Ectodermal cell (in vitro differentiated cells): ENCODE measurements at regions not wholly inside any gene's neighbourhood (a gene's known extent, or its start where the extent isn't known, plus 50 kb on each side); places are given as distances from the start of the nearest gene placed in this dataset.

Experiments used
- H3K27ac ChIP-seq: 2 replicates; pipeline ENCODE4 v1.7.0; 2013; ENCODE audit warnings: mild to moderate bottlenecking, low read depth, low read length; ENCODE audit not compliant: insufficient read depth, poor library complexity, severe bottlenecking
- H3K27me3 ChIP-seq: 2 replicates; pipeline ENCODE4 v1.7.0; 2013; ENCODE audit warnings: mild to moderate bottlenecking, low read length; ENCODE audit not compliant: insufficient read depth, control insufficient read depth, poor library complexity, severe bottlenecking
- H3K36me3 ChIP-seq: one replicate; pipeline ENCODE4 v1.7.0; 2013; ENCODE audit warnings: low read length; ENCODE audit not compliant: control insufficient read depth, insufficient read depth
- H3K4me1 ChIP-seq: one replicate; pipeline ENCODE4 v1.7.0; 2013; ENCODE audit warnings: low read length; ENCODE audit not compliant: control insufficient read depth, insufficient read depth
- H3K4me3 ChIP-seq: 2 replicates; pipeline ENCODE4 v1.7.0; 2013; ENCODE audit warnings: low read depth, low read length, control low read depth; ENCODE audit not compliant: insufficient read depth
- H3K9me3 ChIP-seq: 2 replicates; pipeline ENCODE4 v1.7.0; 2013; ENCODE audit warnings: mild to moderate bottlenecking, low read length, moderate library complexity; ENCODE audit not compliant: control insufficient read depth
- WGBS, 2 experiments: methylation state at CpG; one replicate each; pipeline ENCODE4 v1.1.7; 2013; ENCODE audit warnings: missing lambda C conversion rate in 2 of 2; 5-methylcytosine and 5-hydroxymethylcytosine counted together

- no peaks in the 10 kb centered on the region for H3K4me1 ChIP-seq
- no peaks in the 10 kb centered on the region for H3K36me3 ChIP-seq
- H3K4me3 ChIP-seq: no peak overlapping the region
- no peaks in the 10 kb centered on the region for H3K9me3 ChIP-seq
- no peaks in the 10 kb centered on the region for H3K27me3 ChIP-seq
- H3K27ac ChIP-seq: no peak overlapping the region
- 92% methylated on average over 1 of the region's 2 CpGs; no CpG with 5 or more reads in 1 of the 2 experiments for WGBS, 2 experiments
These were observed 802.2 kb downstream of the KCNT2 start for GRCh38 chr1:195806060-195806459.

- H3K9me3 ChIP-seq: no peaks in the 10 kb centered on the region
- no peak overlapping the region for H3K27ac ChIP-seq
- no peaks in the 10 kb centered on the region for H3K4me1 ChIP-seq
- no peaks in the 10 kb centered on the region for H3K27me3 ChIP-seq
- no peak overlapping the region for H3K4me3 ChIP-seq
- H3K36me3 ChIP-seq: no peaks in the 10 kb centered on the region
These were observed 803.7 kb downstream of the KCNT2 start for GRCh38 chr1:195804547-195804946.

GRCh38 chr1:195799016-195799415 lies 809.2 kb downstream of the KCNT2 start:
- Histone ChIP-seq H3K4me3 (no peak overlapping the region), H3K27me3 (no peaks in the 10 kb centered on the region), H3K9me3 (no peaks in the 10 kb centered on the region), H3K4me1 (no peaks in the 10 kb centered on the region), H3K27ac (no peak overlapping the region), H3K36me3 (no peaks in the 10 kb centered on the region)
- WGBS, 2 experiments: 91 to 94% methylated on average over 4 of the region's 4 CpGs

- H3K9me3 ChIP-seq: no peaks in the 10 kb centered on the region
- H3K4me3 ChIP-seq: no peak overlapping the region
- no peaks in the 10 kb centered on the region for H3K36me3 ChIP-seq
- H3K27ac ChIP-seq: no peak overlapping the region
- no peaks in the 10 kb centered on the region for H3K27me3 ChIP-seq
- WGBS, 2 experiments: 88 to 95% methylated on average over 3 of the region's 3 CpGs
- no peaks in the 10 kb centered on the region for H3K4me1 ChIP-seq
These were observed 814.0 kb downstream of the KCNT2 start for GRCh38 chr1:195794225-195794624.

GRCh38 chr1:195791796-195792195 lies 816.4 kb downstream of the KCNT2 start:
- no peaks in the 10 kb centered on the region for H3K36me3 ChIP-seq
- H3K27ac ChIP-seq: no peak overlapping the region
- H3K27me3 ChIP-seq: no peaks in the 10 kb centered on the region
- H3K9me3 ChIP-seq: no peaks in the 10 kb centered on the region
- H3K4me1 ChIP-seq: no peaks in the 10 kb centered on the region
- 95 to 96% methylated on average over 7 of the region's 7 CpGs for WGBS, 2 experiments
- H3K4me3 ChIP-seq: no peak overlapping the region

- Histone ChIP-seq H3K27ac (no peak overlapping the region), H3K9me3 (no peaks in the 10 kb centered on the region), H3K36me3 (no peaks in the 10 kb centered on the region), H3K27me3 (no peaks in the 10 kb centered on the region), H3K4me3 (no peak overlapping the region), H3K4me1 (no peaks in the 10 kb centered on the region)
- 93 to 95% methylated on average over 8 of the region's 8 CpGs for WGBS, 2 experiments
These were observed 817.6 kb downstream of the KCNT2 start for GRCh38 chr1:195790514-195791168.

GRCh38 chr1:195789321-195789720 lies 818.9 kb downstream of the KCNT2 start:
- no peak overlapping the region for H3K27ac ChIP-seq
- no peaks in the 10 kb centered on the region for H3K27me3 ChIP-seq
- H3K4me1 ChIP-seq: no peaks in the 10 kb centered on the region
- H3K9me3 ChIP-seq: no peaks in the 10 kb centered on the region
- H3K4me3 ChIP-seq: no peak overlapping the region
- no peaks in the 10 kb centered on the region for H3K36me3 ChIP-seq
- 92 to 94% methylated on average over 2 of the region's 2 CpGs for WGBS, 2 experiments

- no peaks in the 10 kb centered on the region for H3K36me3 ChIP-seq
- no peaks in the 10 kb centered on the region for H3K9me3 ChIP-seq
- WGBS, 2 experiments: 92 to 96% methylated on average over 4 of the region's 4 CpGs
- H3K4me3 ChIP-seq: no peak overlapping the region
- no peaks in the 10 kb centered on the region for H3K27me3 ChIP-seq
- no peaks in the 10 kb centered on the region for H3K4me1 ChIP-seq
- H3K27ac ChIP-seq: no peak overlapping the region
These were observed 819.5 kb downstream of the KCNT2 start for GRCh38 chr1:195788721-195789120.

GRCh38 chr1:195785830-195786229 lies 822.4 kb downstream of the KCNT2 start:
- WGBS, 2 experiments: 85 to 100% methylated on average over 1 of the region's 1 CpG
- Histone ChIP-seq H3K27ac (no peak overlapping the region), H3K9me3 (no peaks in the 10 kb centered on the region), H3K4me1 (no peaks in the 10 kb centered on the region), H3K36me3 (no peaks in the 10 kb centered on the region), H3K27me3 (no peaks in the 10 kb centered on the region), H3K4me3 (no peak overlapping the region)

GRCh38 chr1:195773931-195774330 lies 834.3 kb downstream of the KCNT2 start:
- Histone ChIP-seq H3K27ac (no peak overlapping the region), H3K4me1 (no peaks in the 10 kb centered on the region), H3K9me3 (no peaks in the 10 kb centered on the region), H3K4me3 (no peak overlapping the region), H3K36me3 (no peaks in the 10 kb centered on the region), H3K27me3 (no peaks in the 10 kb centered on the region)
- WGBS, 2 experiments: 95 to 98% methylated on average over 2 of the region's 3 CpGs

- H3K27me3 ChIP-seq: no peaks in the 10 kb centered on the region
- H3K9me3 ChIP-seq: no peaks in the 10 kb centered on the region
- no peaks in the 10 kb centered on the region for H3K4me1 ChIP-seq
- no peak overlapping the region for H3K27ac ChIP-seq
- no peak overlapping the region for H3K4me3 ChIP-seq
- no peaks in the 10 kb centered on the region for H3K36me3 ChIP-seq
These were observed 838.8 kb downstream of the KCNT2 start for GRCh38 chr1:195769461-195769860.
